H1 (cell line): ENCODE measurements at regions not wholly inside any gene's neighbourhood (a gene's known extent, or its start where the extent isn't known, plus 50 kb on each side); places are given as distances from the start of the nearest gene placed in this dataset.

Source experiments
- KDM5A ChIP-seq: fragments of 200-600 bp; IDR thresholded peaks from 2 replicates; pipeline ENCODE4 v1.7.1; 2012; ENCODE audit warnings: mild to moderate bottlenecking, low read length, inconsistent platforms, mixed read lengths
- PHF8 ChIP-seq: fragments of 200-600 bp; sonication (generic); conservative IDR thresholded peaks from 2 replicates; pipeline ENCODE4 v1.7.1; 2012; ENCODE audit warnings: low read depth, mild to moderate bottlenecking, inconsistent platforms, low read length, moderate library complexity
- SIX5 ChIP-seq: IDR thresholded peaks from 2 replicates; pipeline ENCODE4 v1.6.1; 2011; ENCODE audit warnings: mild to moderate bottlenecking, low read depth, low read length
- TF ChIP-seq, protein P1 (sequence below): IDR thresholded peaks from 2 replicates; pipeline ENCODE4 v1.6.1; 2011; ENCODE audit warnings: low read length, improper control_type of control experiment
- TF ChIP-seq, protein P2 (sequence below): IDR thresholded peaks from 2 replicates; pipeline ENCODE4 v1.6.1; 2012; ENCODE audit warnings: inconsistent platforms

DNA sequence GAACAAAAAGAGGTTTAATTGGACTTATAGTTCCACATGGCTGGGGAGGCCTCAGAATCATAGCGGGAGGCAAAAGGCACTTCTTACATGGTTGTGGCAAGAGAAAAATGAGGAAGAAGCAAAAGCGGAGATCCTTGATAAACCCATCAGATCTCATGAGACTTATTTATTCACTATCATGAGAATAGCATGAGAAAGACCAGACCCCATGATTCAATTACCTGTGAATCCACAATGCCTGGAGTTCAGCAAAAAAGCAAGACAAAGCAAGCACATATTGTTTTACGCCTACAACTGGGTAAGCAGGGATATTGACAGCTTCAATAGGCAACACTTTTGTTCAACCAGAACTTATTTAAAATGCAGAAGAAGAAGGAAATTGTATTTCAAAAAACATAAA, 218.2 kb downstream of the RPL10L start (continued):
- TF ChIP-seq KDM5A = no peak
- no peak for TF ChIP-seq PHF8
- TF ChIP-seq, protein P1, sequence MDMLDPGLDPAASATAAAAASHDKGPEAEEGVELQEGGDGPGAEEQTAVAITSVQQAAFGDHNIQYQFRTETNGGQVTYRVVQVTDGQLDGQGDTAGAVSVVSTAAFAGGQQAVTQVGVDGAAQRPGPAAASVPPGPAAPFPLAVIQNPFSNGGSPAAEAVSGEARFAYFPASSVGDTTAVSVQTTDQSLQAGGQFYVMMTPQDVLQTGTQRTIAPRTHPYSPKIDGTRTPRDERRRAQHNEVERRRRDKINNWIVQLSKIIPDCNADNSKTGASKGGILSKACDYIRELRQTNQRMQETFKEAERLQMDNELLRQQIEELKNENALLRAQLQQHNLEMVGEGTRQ = no peak
- TF ChIP-seq, protein P2, sequence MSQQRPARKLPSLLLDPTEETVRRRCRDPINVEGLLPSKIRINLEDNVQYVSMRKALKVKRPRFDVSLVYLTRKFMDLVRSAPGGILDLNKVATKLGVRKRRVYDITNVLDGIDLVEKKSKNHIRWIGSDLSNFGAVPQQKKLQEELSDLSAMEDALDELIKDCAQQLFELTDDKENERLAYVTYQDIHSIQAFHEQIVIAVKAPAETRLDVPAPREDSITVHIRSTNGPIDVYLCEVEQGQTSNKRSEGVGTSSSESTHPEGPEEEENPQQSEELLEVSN = no peak
- no peak for TF ChIP-seq SIX5
